Stomach (tissue), 8 donors: ENCODE measurements at regions not wholly inside any gene's neighbourhood (a gene's known extent, or its start where the extent isn't known, plus 50 kb on each side); places are given as distances from the start of the nearest gene placed in this dataset.

Source experiments
- DNase-seq, 2 donors: peaks; one replicate each; pipeline versions ENCODE4 v3.0.0 to v3.0.0-alpha.2; 2013 to 2019
- H3K27ac ChIP-seq, 5 donors: fragments of 200-600 bp in 4 of 5; sonication (generic) in 4 of 5; one replicate each; pipeline ENCODE4 v1.5.1; 2013 to 2019; ENCODE audit warnings: mild to moderate bottlenecking in 1 of 5, moderate library complexity in 1 of 5
- H3K27me3 ChIP-seq, 3 donors: fragments of 200-600 bp; sonication (generic); one replicate each; pipeline ENCODE4 v1.5.1; 2017 to 2019; ENCODE audit warnings: mixed run types in 1 of 3
- H3K36me3 ChIP-seq, 4 donors: fragments of 200-600 bp; sonication (generic); 1 replicate in 3 of 4; 2 replicates in 1 of 4; pipeline ENCODE4 v1.5.1; 2016 to 2019
- H3K4me1 ChIP-seq, 4 donors: fragments of 200-600 bp; sonication (generic); one replicate each; pipeline ENCODE4 v1.5.1; 2016 to 2019
- H3K4me3 ChIP-seq, 4 donors: fragments of 200-600 bp; sonication (generic) in 3 of 4; one replicate each; pipeline ENCODE4 v1.5.1; 2016 to 2019; ENCODE audit warnings: mild to moderate bottlenecking in 1 of 4
- H3K9me3 ChIP-seq, 4 donors: fragments of 200-600 bp; sonication (generic); one replicate each; pipeline ENCODE4 v1.5.1; 2016 to 2019
- CTCF ChIP-seq, 7 experiments: fragments of 450-650 bp in 4 of 7; fragments of 200-600 bp in 3 of 7; sonication (generic) in 3 of 7; IDR thresholded peaks; one replicate each; pipeline ENCODE4 v1.5.1; 2016 to 2019; ENCODE audit warnings: antibody characterized with exemption in 7 of 7, control low read depth in 2 of 7, mild to moderate bottlenecking in 1 of 7
- EP300 ChIP-seq: sonication (generic); formaldehyde crosslinking; IDR thresholded peaks from one replicate; pipeline ENCODE4 v1.6.1; 2017; ENCODE audit warnings: antibody characterized with exemption
- POLR2A ChIP-seq, 4 donors: fragments of 450-650 bp; IDR thresholded peaks; one replicate each; pipeline ENCODE4 v1.6.1; 2016; ENCODE audit warnings: antibody characterized with exemption in 4 of 4, control low read depth in 2 of 4, mild to moderate bottlenecking in 1 of 4, moderate library complexity in 1 of 4
- POLR2AphosphoS5 ChIP-seq, 3 donors: sonication (generic); formaldehyde crosslinking; IDR thresholded peaks; one replicate each; pipeline ENCODE4 v1.6.1; 2016; ENCODE audit warnings: antibody characterized with exemption in 3 of 3
- whole genome bisulfite sequencing, 5 donors: extraction: QIAGEN DNeasy Blood & Tissue Kit in 3 of 5; methylation state at CpG; one replicate each; pipeline versions ENCODE4 v1.1.5 to v1.1.7; 2013 to 2018; 5-methylcytosine and 5-hydroxymethylcytosine counted together
- intact Hi-C: fragments of 100-400 bp; cut with DNase I; formaldehyde crosslinking; loops from one replicate; pipeline ENCODE4 v1.15.1; 2023; ENCODE audit warnings: low total_unique reads
- donor health status: healthy with polysubstance abuse.
- donor health status: Bipolar disorder and iron deficiency.
- donor health status: healthy.

GRCh38 chr2:57850415-57851130 lies 196.0 kb upstream of the VRK2 start:
- Histone ChIP-seq H3K9me3 (peaks cover 0 to 9% (median 3%) of the 10 kb centered on the region in 4 donors), H3K4me3 (no peak overlapping the region), H3K27me3 (no peaks in the 10 kb centered on the region), H3K36me3 (no peaks in the 10 kb centered on the region), H3K4me1 (no peaks in the 10 kb centered on the region), H3K27ac (no peak overlapping the region)
- TF ChIP-seq POLR2A (IDR thresholded peaks at IDR 0.05) (no peak), EP300 (no peak), CTCF (IDR thresholded peaks at IDR 0.05) (no peak), POLR2AphosphoS5 (IDR thresholded peaks at IDR 0.05) (no peak)
- no peak for DNase-seq
- 84 to 89% (median 88%) methylated on average over 6 to 15 of the region's 15 CpGs for WGBS, 5 donors
- intact Hi-C loops, result no loop called here

GRCh38 chr2:57855212-57855611 lies 191.4 kb upstream of the VRK2 start:
- Histone ChIP-seq H3K27me3 (no peaks in the 10 kb centered on the region), H3K4me3 (no peak overlapping the region), H3K27ac (no peak overlapping the region), H3K4me1 (no peaks in the 10 kb centered on the region), H3K36me3 (no peaks in the 10 kb centered on the region), H3K9me3 (no peaks in the 10 kb centered on the region)
- intact Hi-C loops, result no loop called here
- TF ChIP-seq CTCF (IDR thresholded peaks at IDR 0.05) (no peak), POLR2AphosphoS5 (IDR thresholded peaks at IDR 0.05) (no peak), POLR2A (IDR thresholded peaks at IDR 0.05) (no peak), EP300 (no peak)
- no peak for DNase-seq

- no peak for DNase-seq
- WGBS, 5 donors, result 75 to 92% (median 86%) methylated on average over 2 of the region's 2 CpGs
- Histone ChIP-seq H3K4me1 (no peaks in the 10 kb centered on the region), H3K4me3 (no peak overlapping the region), H3K9me3 (no peaks in the 10 kb centered on the region), H3K27me3 (no peaks in the 10 kb centered on the region), H3K27ac (no peak overlapping the region), H3K36me3 (no peaks in the 10 kb centered on the region)
- intact Hi-C loops, result no loop called here
- TF ChIP-seq POLR2AphosphoS5 (IDR thresholded peaks at IDR 0.05) (no peak), CTCF (IDR thresholded peaks at IDR 0.05) (no peak), POLR2A (IDR thresholded peaks at IDR 0.05) (no peak), EP300 (no peak)
Observed at GRCh38 chr2:57859755-57860154, 186.9 kb upstream of the VRK2 start.

GRCh38 chr2:57862153-57862552 lies 184.5 kb upstream of the VRK2 start:
- whole genome bisulfite sequencing, 5 donors, result 63 to 79% (median 67%) methylated on average over 2 of the region's 2 CpGs
- Histone ChIP-seq H3K4me3 (no peak overlapping the region), H3K9me3 (no peaks in the 10 kb centered on the region), H3K27ac (no peak overlapping the region), H3K36me3 (no peaks in the 10 kb centered on the region), H3K4me1 (no peaks in the 10 kb centered on the region), H3K27me3 (no peaks in the 10 kb centered on the region)
- intact Hi-C loops, result no loop called here
- TF ChIP-seq POLR2A (IDR thresholded peaks at IDR 0.05) (no peak), POLR2AphosphoS5 (IDR thresholded peaks at IDR 0.05) (no peak), CTCF (IDR thresholded peaks at IDR 0.05) (no peak), EP300 (no peak)
- no peak for DNase-seq
